B cell (primary cell): ENCODE measurements at regions not wholly inside any gene's neighbourhood (a gene's known extent, or its start where the extent isn't known, plus 50 kb on each side); places are given as distances from the start of the nearest gene placed in this dataset.

Experiments
- CTCF ChIP-seq: fragments of 200-600 bp; IDR thresholded peaks from one replicate; pipeline ENCODE4 v1.8.0; 2022; ENCODE audit warnings: antibody characterized with exemption, mild to moderate bottlenecking
- EZH2 ChIP-seq: IDR thresholded peaks from 2 replicates; pipeline ENCODE4 v1.6.1; 2012; ENCODE audit warnings: borderline replicate concordance, low read depth, mild to moderate bottlenecking, moderate library complexity, low read length; ENCODE audit not compliant: insufficient read depth, poor library complexity, severe bottlenecking

GRCh38 chr2:118442046-118442445 lies 353.8 kb downstream of the INSIG2 start:
- TF ChIP-seq CTCF (no peak), EZH2 (no peak)
